ENCODE measurements at regions not wholly inside any gene's neighbourhood (a gene's known extent, or its start where the extent isn't known, plus 50 kb on each side); places are given as distances from the start of the nearest gene placed in this dataset.

Small RNAs in the stretch of these regions (small RNA-seq; reads per million reads assigned to genes)
- 1.8 reads per million for gene RNA5SP19 (ENCODE audit: insufficient read depth, insufficient read length, low read depth, low replicate concordance)
